ENCODE measurements at regions not wholly inside any gene's neighbourhood (a gene's known extent, or its start where the extent isn't known, plus 50 kb on each side); places are given as distances from the start of the nearest gene placed in this dataset.
"Not testable (repeated sequence)": the region's sequence is repeated elsewhere in the genome, so short reads cannot be mapped to it uniquely, and the experiment has no call there.

- in situ Hi-C loops (cut with MboI; ENCODE audit: low sequenced_read_pairs) = not testable (repeated sequence)
Measured at GRCh38 chr5:34188001-34188822, 145.2 kb upstream of the C1QTNF3 start.

DNA sequence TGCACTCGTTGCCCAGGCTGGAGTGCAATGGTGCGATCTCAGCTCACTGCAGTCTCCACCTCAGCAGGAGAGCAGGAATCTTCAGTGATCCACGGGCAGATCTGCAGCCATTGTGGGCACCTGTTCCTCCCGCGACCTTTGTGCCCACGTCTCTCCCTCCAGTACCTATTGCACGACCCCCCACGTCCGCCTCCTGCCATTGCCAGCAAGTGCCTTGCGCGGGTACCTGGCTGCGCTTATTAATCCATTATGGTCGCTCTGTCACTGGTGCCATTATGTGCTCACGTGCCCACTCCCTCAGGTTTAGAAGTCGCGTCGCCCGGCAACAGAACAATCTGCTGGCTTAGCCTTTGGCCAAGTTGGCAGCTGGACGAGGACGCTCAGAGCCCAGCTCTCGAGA lies 146.2 kb upstream of the C1QTNF3 start:
- in situ Hi-C loops (cut with MboI; ENCODE audit: low sequenced_read_pairs) = not testable (repeated sequence)

DNA sequence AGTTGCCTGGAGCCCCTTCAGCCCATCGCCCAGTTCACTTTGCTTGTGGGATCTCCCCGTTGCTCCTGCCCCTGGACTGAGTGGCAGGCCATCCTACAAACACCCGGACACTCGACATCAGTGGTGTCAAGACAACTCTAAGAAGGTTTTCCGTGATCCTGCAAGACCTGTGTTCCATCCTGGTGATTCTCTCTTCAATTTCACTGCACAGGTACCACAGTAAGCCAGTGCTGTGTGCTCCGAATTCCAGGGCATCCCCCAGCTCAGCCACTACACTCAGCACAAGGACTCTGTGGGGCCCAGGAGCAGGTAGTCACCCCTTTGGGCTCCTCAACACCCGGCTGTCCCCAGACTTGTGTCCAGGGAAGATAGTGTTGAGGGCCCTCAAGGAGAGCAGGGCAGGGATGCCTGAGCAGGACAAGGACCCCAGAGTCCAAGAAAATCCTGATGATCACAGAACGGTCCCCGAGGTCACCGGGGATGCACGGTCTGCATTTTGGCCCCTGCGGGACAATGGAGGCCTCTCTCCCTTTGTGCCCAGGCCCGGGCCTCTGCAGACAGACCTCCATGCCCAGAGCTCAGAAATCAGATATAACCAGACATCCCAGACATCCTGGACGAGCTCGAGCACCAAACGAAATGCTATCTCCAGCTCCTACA lies 146.9 kb upstream of the C1QTNF3 start:
- in situ Hi-C loops (cut with MboI; ENCODE audit: low sequenced_read_pairs) = not testable (repeated sequence)

GRCh38 chr5:34190466-34190865 lies 147.5 kb upstream of the C1QTNF3 start:
- in situ Hi-C loops (cut with MboI; ENCODE audit: low sequenced_read_pairs) = not testable (repeated sequence)

DNA sequence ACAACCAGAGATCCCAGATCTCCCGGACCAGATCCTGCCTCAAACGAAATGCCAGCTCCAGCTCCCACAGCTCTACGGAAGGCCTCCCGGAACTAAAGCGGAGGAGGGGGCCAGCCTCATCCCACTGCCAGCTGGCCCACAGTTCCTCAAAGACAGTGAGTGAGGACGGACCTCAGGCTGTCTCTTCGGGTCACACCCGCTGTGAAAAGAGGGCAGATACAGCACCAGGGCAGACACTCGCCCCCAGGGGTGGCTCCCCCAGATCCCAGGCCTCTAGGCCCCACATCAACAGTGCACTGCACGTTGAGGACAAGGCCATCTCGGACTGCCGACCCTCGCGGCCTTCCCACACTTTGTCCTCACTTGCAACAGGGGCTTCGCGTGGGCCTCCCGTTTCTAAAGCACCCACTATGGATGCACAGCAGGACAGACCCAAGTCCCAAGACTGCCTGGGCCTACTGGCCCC lies 148.3 kb upstream of the C1QTNF3 start:
- in situ Hi-C loops (cut with MboI; ENCODE audit: low sequenced_read_pairs) = not testable (repeated sequence)

DNA sequence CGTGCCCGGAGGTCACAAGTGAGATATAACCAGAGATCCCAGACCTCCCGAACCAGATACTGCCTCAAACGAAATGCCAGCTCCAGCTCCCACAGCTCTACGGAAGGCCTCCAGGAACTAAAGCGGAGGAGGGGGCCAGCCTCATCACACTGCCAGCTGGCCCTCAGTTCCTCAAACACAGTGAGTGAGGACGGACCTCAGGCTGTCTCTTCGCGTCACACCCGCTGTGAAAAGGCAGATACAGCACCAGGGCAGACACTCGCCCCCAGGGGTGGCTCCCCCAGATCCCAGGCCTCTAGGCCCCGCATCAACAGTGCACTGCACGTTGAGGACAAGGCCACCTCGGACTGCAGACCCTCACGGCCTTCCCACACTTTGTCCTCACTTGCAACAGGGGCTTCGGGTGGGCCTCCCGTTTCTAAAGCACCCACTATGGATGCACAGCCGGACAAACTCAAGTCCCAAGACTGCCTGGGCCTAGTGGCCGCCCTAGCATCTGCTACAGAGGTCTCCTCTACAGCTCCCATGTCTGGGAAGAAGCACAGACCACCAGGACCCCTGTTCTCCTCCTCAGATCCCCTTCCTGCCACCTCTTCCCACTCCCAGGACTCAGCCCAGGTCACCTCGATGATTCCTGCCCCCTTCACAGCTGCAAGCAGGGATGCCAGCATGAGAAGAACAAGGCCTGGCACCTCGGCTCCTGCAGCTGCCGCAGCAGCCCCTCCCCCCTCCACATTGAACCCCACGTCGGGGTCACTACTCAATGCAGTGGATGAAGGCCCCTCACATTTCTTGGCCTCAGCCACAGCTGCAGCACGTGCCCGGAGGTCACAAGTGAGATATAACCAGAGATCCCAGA lies 149.3 kb upstream of the C1QTNF3 start:
- in situ Hi-C loops (cut with MboI; ENCODE audit: low sequenced_read_pairs) = not testable (repeated sequence)

- in situ Hi-C loops (cut with MboI; ENCODE audit: low sequenced_read_pairs) = not testable (repeated sequence)
Measured at GRCh38 chr5:34192923-34193262, 149.9 kb upstream of the C1QTNF3 start.

DNA sequence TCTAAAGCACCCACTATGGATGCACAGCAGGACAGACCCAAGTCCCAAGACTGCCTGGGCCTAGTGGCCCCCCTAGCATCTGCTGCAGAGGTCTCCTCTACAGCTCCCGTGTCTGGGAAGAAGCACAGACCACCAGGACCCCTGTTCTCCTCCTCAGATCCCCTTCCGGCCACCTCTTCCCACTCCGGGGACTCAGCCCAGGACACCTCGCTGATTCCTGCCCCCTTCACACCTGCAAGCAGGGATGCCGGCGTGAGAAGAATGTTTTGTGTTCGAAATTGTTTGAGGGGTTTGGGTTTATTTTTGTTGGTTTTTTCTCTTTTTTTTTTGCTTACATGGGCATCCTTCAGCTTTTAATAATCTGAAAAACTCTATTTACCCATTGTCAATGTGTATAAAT lies 150.3 kb upstream of the C1QTNF3 start:
- in situ Hi-C loops (cut with MboI; ENCODE audit: low sequenced_read_pairs) = not testable (repeated sequence)

DNA sequence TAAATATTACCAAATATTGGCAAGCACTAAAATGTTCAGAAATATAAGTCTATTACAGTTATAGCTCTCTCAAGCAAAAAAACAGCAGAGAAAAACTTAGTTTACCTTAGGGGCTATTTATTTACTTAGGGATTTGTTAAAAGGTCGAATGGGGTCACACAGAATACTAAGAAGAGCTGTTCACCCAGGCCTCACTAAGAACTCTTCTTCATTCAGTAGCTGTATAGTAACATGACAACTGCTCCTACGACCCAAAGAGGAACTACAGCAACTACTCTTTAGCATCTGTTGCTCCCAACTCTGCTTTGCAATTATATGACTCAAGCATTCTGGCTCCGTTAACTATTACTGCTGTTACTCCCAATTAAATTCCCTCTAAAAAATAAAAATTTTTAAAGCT lies 150.8 kb upstream of the C1QTNF3 start:
- in situ Hi-C loops (cut with MboI; ENCODE audit: low sequenced_read_pairs) = not testable (repeated sequence)

DNA sequence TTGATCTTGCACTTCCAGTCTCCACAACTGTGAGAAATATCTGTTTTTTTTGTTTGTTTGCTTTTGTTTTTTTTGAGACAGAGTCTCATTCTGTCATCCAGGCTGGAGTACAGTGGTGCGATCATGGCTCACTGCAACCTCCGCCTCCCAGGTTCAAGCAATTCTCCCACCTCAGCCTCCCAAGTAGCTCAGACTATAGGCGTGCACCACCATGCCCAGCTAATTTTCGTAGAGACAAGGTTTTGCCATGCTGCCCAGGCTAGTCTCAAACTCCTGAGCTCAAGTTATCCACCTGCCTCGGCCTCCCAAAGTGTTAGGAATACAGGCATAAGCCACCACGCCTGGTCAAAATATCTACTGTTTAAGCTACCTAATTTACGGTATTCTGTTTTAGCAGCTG lies 153.1 kb upstream of the C1QTNF3 start:
- in situ Hi-C loops (cut with MboI; ENCODE audit: low sequenced_read_pairs) = not testable (repeated sequence)

GRCh38 chr5:34205347-34205746 lies 162.3 kb upstream of the C1QTNF3 start:
- in situ Hi-C loops (cut with MboI; ENCODE audit: low sequenced_read_pairs) = not testable (repeated sequence)

- in situ Hi-C loops (cut with MboI; ENCODE audit: low sequenced_read_pairs) = not testable (repeated sequence)
Measured at GRCh38 chr5:34217386-34217785, 174.4 kb upstream of the C1QTNF3 start.

- in situ Hi-C loops (cut with MboI; ENCODE audit: low sequenced_read_pairs) = not testable (repeated sequence)
Measured at GRCh38 chr5:34221329-34222073, 178.5 kb upstream of the C1QTNF3 start.

DNA sequence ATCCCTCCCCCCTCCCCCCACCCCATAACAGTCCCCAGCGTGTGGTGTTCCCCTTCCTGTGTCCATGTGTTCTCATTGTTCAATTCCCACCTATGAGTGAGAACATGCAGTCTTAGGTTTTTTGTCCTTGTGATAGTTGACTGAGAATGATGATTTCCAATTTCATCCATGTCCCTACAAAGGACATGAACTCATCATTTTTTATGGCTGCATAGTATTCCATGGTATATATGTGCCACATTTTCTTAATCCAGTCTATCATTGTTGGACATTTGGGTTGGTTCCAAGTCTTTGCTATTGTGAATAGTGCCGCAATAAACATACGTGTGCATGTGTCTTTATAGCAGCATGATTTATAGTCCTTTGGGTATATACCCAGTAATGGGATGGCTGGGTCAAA lies 180.1 kb upstream of the C1QTNF3 start:
- in situ Hi-C loops (cut with MboI; ENCODE audit: low sequenced_read_pairs) = not testable (repeated sequence)

GRCh38 chr5:34230402-34230801 lies 187.4 kb upstream of the C1QTNF3 start:
- in situ Hi-C loops (cut with MboI; ENCODE audit: low sequenced_read_pairs) = not testable (repeated sequence)

- in situ Hi-C loops (cut with MboI; ENCODE audit: low sequenced_read_pairs) = not testable (repeated sequence)
Measured at GRCh38 chr5:34243802-34244201, 200.8 kb upstream of the C1QTNF3 start.

GRCh38 chr5:34244281-34245031 lies 201.4 kb upstream of the C1QTNF3 start:
- in situ Hi-C loops (cut with MboI; ENCODE audit: low sequenced_read_pairs) = not testable (repeated sequence)

DNA sequence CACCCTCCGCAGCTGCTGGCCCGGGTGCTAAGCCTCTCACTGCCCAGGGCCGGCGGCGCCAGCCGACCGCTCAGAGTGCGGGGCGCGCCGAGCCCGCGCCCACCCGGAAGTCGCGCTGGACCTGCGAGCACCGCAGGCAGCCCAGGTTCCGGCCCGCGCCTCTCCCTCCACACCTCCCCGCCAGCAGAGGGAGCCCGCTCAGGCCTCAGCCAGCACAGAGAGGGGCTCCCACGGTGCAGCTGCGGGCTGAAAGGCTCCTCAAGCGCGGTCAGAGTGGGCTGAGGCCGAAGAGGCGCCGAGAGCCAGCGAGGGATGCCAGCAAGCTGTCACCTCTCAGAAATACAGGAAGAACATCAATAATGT lies 202.0 kb upstream of the C1QTNF3 start:
- in situ Hi-C loops (cut with MboI; ENCODE audit: low sequenced_read_pairs) = not testable (repeated sequence)

- in situ Hi-C loops (cut with MboI; ENCODE audit: low sequenced_read_pairs) = not testable (repeated sequence)
Measured at GRCh38 chr5:34245813-34246212, 202.8 kb upstream of the C1QTNF3 start.

GRCh38 chr5:34258598-34258997 lies 215.6 kb upstream of the C1QTNF3 start:
- in situ Hi-C loops (cut with MboI; ENCODE audit: low sequenced_read_pairs) = not testable (repeated sequence)
